ENCODE measurements at regions not wholly inside any gene's neighbourhood (a gene's known extent, or its start where the extent isn't known, plus 50 kb on each side); places are given as distances from the start of the nearest gene placed in this dataset.

GRCh38 chr11:13883589-13883988 lies 78.9 kb upstream of the SPON1 start:
- no peak overlapping the region for H3K4me3 ChIP-seq
- no peaks in the 10 kb centered on the region for H3K4me1 ChIP-seq
- H3K27ac ChIP-seq, result no peak overlapping the region
- peaks cover 0 to 4% (median 0%) of the 10 kb centered on the region in 8 donors for H3K9me3 ChIP-seq
- no peak for TF ChIP-seq POLR2A (IDR thresholded peaks at IDR 0.05)
- no peak for TF ChIP-seq CTCF (IDR thresholded peaks at IDR 0.05 in 8 of 11, conservative IDR thresholded peaks at IDR 0.05 in 3 of 11)
- TF ChIP-seq POLR2AphosphoS5 (IDR thresholded peaks at IDR 0.05), result no peak
- no peaks in the 10 kb centered on the region for H3K36me3 ChIP-seq
- 84 to 94% (median 91%) methylated on average over 6 of the region's 6 CpGs for WGBS, 5 donors
- no peaks in the 10 kb centered on the region for H3K27me3 ChIP-seq (replicated peaks in 1 of 7)
- intact Hi-C loops (cut with DNase I; ENCODE audit: low total_unique reads), result no loop called here
- no peak for DNase-seq

GRCh38 chr11:13884158-13884799 lies 78.2 kb upstream of the SPON1 start:
- no peak overlapping the region for H3K4me3 ChIP-seq
- no peak for TF ChIP-seq CTCF (IDR thresholded peaks at IDR 0.05 in 8 of 11, conservative IDR thresholded peaks at IDR 0.05 in 3 of 11)
- TF ChIP-seq POLR2A (IDR thresholded peaks at IDR 0.05), result no peak
- TF ChIP-seq POLR2AphosphoS5 (IDR thresholded peaks at IDR 0.05), result no peak
- DNase-seq, result no peak
- H3K9me3 ChIP-seq, result peaks cover 0 to 4% (median 0%) of the 10 kb centered on the region in 8 donors
- intact Hi-C loops (cut with DNase I; ENCODE audit: low total_unique reads), result no loop called here
- H3K36me3 ChIP-seq, result no peaks in the 10 kb centered on the region
- 80 to 95% (median 93%) methylated on average over 9 of the region's 9 CpGs for WGBS, 5 donors
- no peaks in the 10 kb centered on the region for H3K4me1 ChIP-seq
- H3K27ac ChIP-seq, result no peak overlapping the region
- H3K27me3 ChIP-seq (replicated peaks in 1 of 7), result no peaks in the 10 kb centered on the region

- WGBS, 5 donors, result 93 to 100% (median 95%) methylated on average over 1 of the region's 1 CpG
- TF ChIP-seq POLR2AphosphoS5 (IDR thresholded peaks at IDR 0.05) (no peak), POLR2A (IDR thresholded peaks at IDR 0.05) (no peak), CTCF (IDR thresholded peaks at IDR 0.05 in 8 of 11, conservative IDR thresholded peaks at IDR 0.05 in 3 of 11) (no peak)
These were observed 77.4 kb upstream of the SPON1 start for GRCh38 chr11:13885083-13885482.

GRCh38 chr11:13889552-13890249 lies 72.8 kb upstream of the SPON1 start:
- no peaks in the 10 kb centered on the region for H3K27me3 ChIP-seq (replicated peaks in 1 of 7)
- no peak for TF ChIP-seq POLR2AphosphoS5 (IDR thresholded peaks at IDR 0.05)
- no peak for TF ChIP-seq CTCF (IDR thresholded peaks at IDR 0.05 in 8 of 11, conservative IDR thresholded peaks at IDR 0.05 in 3 of 11)
- TF ChIP-seq POLR2A (IDR thresholded peaks at IDR 0.05), result no peak
- no peaks in the 10 kb centered on the region for H3K4me1 ChIP-seq
- intact Hi-C loops (cut with DNase I; ENCODE audit: low total_unique reads), result no loop called here
- H3K4me3 ChIP-seq, result no peak overlapping the region
- no peak for DNase-seq
- WGBS, 5 donors, result 57 to 77% (median 72%) methylated on average over 8 of the region's 8 CpGs
- peaks cover 0 to 4% (median 0%) of the 10 kb centered on the region in 8 donors for H3K9me3 ChIP-seq
- H3K27ac ChIP-seq, result no peak overlapping the region
- no peaks in the 10 kb centered on the region for H3K36me3 ChIP-seq

More at GRCh38 chr11:13885083-13885482, 77.4 kb upstream of the SPON1 start:
- H3K4me3 ChIP-seq, result no peak overlapping the region
- H3K27ac ChIP-seq, result no peak overlapping the region
- intact Hi-C loops (cut with DNase I; ENCODE audit: low total_unique reads), result no loop called here
- no peak for DNase-seq
- no peaks in the 10 kb centered on the region for H3K36me3 ChIP-seq
- no peaks in the 10 kb centered on the region for H3K27me3 ChIP-seq (replicated peaks in 1 of 7)
- H3K9me3 ChIP-seq, result peaks cover 0 to 4% (median 0%) of the 10 kb centered on the region in 8 donors
- H3K4me1 ChIP-seq, result no peaks in the 10 kb centered on the region

Data from spleen (tissue), 11 donors.